NCI-H345 (cell line): ENCODE measurements at regions not wholly inside any gene's neighbourhood (a gene's known extent, or its start where the extent isn't known, plus 50 kb on each side); places are given as distances from the start of the nearest gene placed in this dataset.
A peak's percentile ranks its signal among the peaks of the same experiment; 100 is the strongest.

ENCODE experiments used
- DNase-seq: peaks from one replicate; lab custom pipeline; 2025; lab: John Stamatoyannopoulos, UW

DNA sequence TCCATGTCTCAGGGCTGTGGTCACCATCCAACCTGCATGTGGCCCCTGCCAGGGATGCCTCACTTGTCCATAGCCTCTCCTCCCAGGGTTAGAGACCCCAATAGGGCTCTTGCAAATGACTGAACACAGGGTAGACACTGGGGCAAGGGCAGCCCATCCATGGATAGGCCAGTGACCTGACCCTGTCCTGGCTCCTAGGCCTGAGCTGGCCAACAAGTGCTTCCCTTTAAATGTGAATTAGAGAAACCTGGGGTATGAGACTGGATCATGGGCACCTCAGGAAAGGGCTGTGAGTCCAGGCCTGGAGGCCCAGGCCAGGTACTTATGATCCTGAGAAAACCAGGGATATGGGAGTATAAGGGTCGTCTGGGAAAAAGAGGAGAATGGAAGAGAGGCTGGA lies 64.5 kb downstream of the COPS8 start:
- DNase-seq: no peak

- DNase-seq: peak; percentile 61
Measured at GRCh38 chr2:237150831-237151375, 65.2 kb downstream of the COPS8 start.

- no peak for DNase-seq
Measured at GRCh38 chr2:237152361-237152760, 66.7 kb downstream of the COPS8 start.

GRCh38 chr2:237153181-237153580 lies 67.5 kb downstream of the COPS8 start:
- DNase-seq: no peak

DNA sequence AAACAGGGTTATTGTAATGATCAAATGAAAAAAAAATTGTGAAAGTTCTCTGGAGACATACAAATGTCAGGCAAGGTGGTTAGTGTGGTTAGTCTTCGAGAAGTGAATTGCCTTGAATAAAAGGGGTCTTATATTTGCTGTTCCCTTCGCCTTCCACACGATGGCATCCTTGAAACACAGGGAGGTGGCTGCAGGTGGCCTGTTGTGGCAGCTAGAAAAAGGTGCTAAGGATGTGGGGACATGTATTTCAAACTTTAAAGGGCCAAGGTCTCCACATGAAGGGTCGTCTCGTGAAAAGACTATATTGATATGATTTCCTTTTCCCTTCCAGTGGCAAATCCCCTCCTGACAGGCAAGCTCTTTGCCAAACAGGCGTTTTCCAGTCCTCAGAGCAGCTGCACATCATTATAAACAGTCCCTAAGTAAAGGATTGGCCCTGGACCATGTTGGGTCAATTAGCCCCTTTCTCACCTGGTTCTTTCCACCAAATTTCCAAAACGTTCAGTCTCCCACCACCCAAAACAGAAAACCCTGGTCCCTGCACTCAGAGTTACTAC lies 68.5 kb downstream of the COPS8 start:
- DNase-seq: peak; percentile 20

GRCh38 chr2:237154884-237155851 lies 69.5 kb downstream of the COPS8 start:
- DNase-seq: no peak

- DNase-seq: no peak
Measured at GRCh38 chr2:237156031-237156856, 70.6 kb downstream of the COPS8 start.

DNA sequence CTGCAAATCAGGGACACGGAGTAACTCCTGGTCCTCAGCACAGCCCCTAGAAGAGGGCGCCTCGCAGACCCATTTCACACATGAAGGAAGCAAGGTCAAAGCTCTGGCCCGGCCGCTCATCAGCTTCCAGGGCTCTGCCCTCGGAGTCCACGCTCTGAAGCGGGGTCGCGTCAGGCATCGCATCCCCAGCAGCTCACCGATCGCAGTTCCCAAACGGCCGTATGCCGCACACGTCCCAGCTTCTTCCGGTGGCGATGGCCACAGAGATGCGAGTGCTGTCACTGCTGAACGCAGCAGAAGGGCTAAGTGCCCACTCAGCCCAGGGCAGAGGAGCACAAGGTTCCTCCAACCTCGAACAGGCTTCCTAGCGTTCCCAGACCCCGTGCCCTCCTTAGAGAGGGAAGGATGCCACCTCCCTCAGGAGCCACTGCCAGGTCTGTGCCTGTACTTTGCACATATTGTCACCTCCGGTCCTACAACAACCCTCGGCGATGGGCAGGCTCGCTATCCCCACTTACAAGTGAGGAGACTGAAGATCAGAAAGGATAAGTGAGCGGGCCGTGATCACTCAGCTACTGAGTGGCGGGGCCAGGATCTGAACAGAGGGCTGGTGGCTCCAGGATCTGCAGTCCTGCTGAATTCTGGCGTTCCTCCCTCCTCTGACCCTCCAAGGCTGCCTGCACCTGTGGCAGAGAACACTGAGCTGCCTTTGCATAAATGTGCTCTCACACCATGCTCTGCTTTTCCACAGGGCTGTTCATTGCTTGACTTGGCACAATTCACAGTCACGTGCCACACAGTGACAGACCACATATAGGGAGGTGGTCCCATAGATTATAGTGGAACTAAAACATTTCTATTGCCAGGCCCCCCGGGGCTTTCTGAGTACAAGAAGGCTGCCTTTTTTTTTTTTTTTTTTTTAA lies 71.4 kb downstream of the COPS8 start:
- DNase-seq: peak; percentile 35

GRCh38 chr2:237157780-237158102 lies 72.1 kb downstream of the COPS8 start:
- DNase-seq: no peak

GRCh38 chr2:237158194-237158593 lies 72.5 kb downstream of the COPS8 start:
- DNase-seq: no peak

GRCh38 chr2:237159006-237159911 lies 73.6 kb downstream of the COPS8 start:
- DNase-seq: peak; percentile 43

GRCh38 chr2:237160271-237160919 lies 74.7 kb downstream of the COPS8 start:
- DNase-seq: no peak

GRCh38 chr2:237161189-237161588 lies 75.5 kb downstream of the COPS8 start:
- no peak for DNase-seq

GRCh38 chr2:237162959-237163358 lies 77.3 kb downstream of the COPS8 start:
- no peak for DNase-seq

DNA sequence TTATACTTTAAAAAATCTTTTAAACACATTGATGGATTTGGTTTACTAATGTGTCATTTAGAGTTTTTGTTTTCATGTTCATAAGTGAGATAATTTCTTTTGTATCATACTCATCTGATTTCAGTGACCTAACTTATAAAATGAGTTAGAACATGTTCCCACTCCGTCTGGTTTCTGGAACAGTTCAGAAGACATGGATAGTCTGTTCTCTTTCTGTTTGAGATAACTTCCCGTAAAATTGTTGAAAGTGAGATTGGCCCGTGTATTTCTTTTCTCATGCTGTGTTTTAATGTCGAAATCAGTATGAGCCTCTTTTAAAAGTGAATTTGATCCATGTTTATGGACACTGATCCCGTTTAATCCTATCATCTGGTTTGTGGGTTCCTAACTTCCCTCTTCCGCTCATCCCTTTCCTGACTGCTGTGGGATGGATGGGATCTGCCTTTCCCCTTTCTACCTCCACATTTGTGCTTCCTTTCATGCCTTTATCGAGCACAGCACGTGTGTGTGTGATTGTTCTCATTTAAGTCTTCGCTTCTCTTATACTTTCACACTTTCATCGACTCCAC lies 78.9 kb downstream of the COPS8 start:
- DNase-seq: no peak

DNA sequence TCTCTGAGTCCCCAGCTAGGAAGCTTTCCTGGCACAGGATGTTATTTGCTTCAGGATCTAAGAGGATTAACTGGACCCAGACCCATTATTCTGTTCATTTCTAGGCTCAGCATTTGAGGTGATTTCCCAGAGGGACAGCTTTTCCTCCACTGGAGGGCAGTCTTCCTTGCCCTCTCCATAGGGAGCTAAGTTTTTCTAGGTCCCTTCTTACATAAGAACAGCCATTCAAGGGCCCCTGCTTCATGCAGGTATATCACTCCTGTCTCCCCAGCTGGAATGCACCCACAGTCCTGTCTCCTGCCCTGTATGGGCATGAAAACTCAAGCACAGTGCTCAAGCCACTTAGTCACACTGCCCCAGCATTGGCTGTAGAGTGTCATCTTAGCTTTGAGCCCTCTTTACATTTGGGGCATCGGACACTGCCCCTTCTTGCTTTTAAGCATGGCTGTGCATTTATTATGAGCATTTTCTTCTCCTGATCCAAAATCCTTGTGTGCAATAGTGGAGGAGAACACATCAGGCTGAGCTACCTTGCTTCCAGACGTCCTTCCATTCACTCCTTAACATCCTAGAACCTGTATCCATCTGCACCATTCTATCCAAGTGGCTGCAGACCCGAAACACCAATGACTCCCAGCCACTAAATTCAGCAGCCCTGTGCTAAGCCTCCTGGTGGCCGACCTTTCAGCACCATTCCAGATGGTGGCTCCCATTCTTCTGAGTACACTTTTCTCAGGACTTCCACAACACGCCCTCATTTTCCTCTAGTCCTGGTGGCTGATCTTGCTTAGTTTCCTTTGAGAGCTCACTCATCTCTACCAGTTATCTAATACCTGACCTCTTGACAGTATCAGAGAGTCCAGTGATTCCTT lies 80.0 kb downstream of the COPS8 start:
- DNase-seq: peak; percentile 2

- DNase-seq: no peak
Measured at GRCh38 chr2:237167038-237167437, 81.3 kb downstream of the COPS8 start.

- DNase-seq: no peak
Measured at GRCh38 chr2:237167934-237168333, 82.2 kb downstream of the COPS8 start.
